ENCODE measurements at regions not wholly inside any gene's neighbourhood (a gene's known extent, or its start where the extent isn't known, plus 50 kb on each side); places are given as distances from the start of the nearest gene placed in this dataset.

GRCh38 chr1:98304888-98305287 is 356.6 kb upstream of the SNX7 start (continued):
- no peak for TF ChIP-seq AEBP2 (tag by site-specific recombination; IDR thresholded peaks at IDR 0.05; ENCODE audit: borderline replicate concordance)
- TF ChIP-seq ZNF324 (tag by site-specific recombination; IDR thresholded peaks at IDR 0.05) = no peak
- no peak for TF ChIP-seq ZNF600 (tag by site-specific recombination; IDR thresholded peaks at IDR 0.05)
- TF ChIP-seq ZNF146 (tag by site-specific recombination; IDR thresholded peaks at IDR 0.05) = no peak
- TF ChIP-seq ZNF354C (tag by site-specific recombination; IDR thresholded peaks at IDR 0.05; ENCODE audit: borderline replicate concordance, low read depth) = no peak

DNA sequence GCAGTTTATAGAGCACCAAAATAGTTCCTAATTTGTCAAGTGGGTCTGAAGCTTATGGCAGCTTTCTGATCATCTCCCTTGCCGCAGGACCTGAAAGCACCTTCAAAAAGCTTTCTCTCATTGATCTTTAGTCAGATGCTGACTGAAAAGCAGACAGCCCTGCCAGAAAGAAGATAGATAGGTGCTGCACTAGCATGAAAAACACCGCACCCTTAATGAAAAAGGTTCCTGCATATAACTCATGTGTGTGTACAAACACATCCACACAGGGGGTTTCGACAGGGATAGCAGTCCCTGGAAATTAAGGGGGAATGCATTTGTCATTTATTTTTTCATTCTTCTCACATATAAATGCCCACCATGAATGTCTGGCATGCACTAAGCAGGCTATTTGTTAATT is 361.7 kb upstream of the SNX7 start:
- H3K9me3 ChIP-seq (ENCODE audit: control insufficient read depth, insufficient read depth, low read depth, low read length) = no peaks in the 10 kb centered on the region
- H3K27ac ChIP-seq (ENCODE audit: extremely low read depth, low read depth, low read length) = no peak overlapping the region
- no peaks in the 10 kb centered on the region for H3K4me1 ChIP-seq (ENCODE audit: control insufficient read depth, insufficient read depth, low read length)
- TF ChIP-seq ZSCAN30 (tag by site-specific recombination; IDR thresholded peaks at IDR 0.05) (no peak), IKZF3 (tag by site-specific recombination; IDR thresholded peaks at IDR 0.05) (no peak), FEZF1 (tag by site-specific recombination; IDR thresholded peaks at IDR 0.05) (no peak), GLIS1 (tag by site-specific recombination; IDR thresholded peaks at IDR 0.05) (no peak), ZNF416 (tag by site-specific recombination; IDR thresholded peaks at IDR 0.05) (no peak), ZNF132 (tag by site-specific recombination; IDR thresholded peaks at IDR 0.05; ENCODE audit: borderline replicate concordance) (no peak), ZNF555 (tag by site-specific recombination; conservative IDR thresholded peaks at IDR 0.05) (no peak), ZNF169 (tag by site-specific recombination; IDR thresholded peaks at IDR 0.05) (no peak)
- H3K4me3 ChIP-seq (ENCODE audit: low read depth, low read length) = no peak overlapping the region
- ChIA-PET POLR2A (no interaction called here), CTCF (no interaction called here)
- no peaks in the 10 kb centered on the region for H3K36me3 ChIP-seq (ENCODE audit: control insufficient read depth in 2 of 2, insufficient read depth in 1 of 2, low read length in 2 of 2)

- POLR2A ChIA-PET = no interaction called here
- CTCF ChIA-PET = no interaction called here
- H3K36me3 ChIP-seq (ENCODE audit: control insufficient read depth in 2 of 2, insufficient read depth in 1 of 2, low read length in 2 of 2) = no peaks in the 10 kb centered on the region
- H3K4me1 ChIP-seq (ENCODE audit: control insufficient read depth, insufficient read depth, low read length) = no peaks in the 10 kb centered on the region
- TF ChIP-seq EGR2 (tag by site-specific recombination; IDR thresholded peaks at IDR 0.05; ENCODE audit: low read depth) = no peak
- no peak for TF ChIP-seq ZNF433 (tag by site-specific recombination; IDR thresholded peaks at IDR 0.05; ENCODE audit: low read depth)
- no peak for TF ChIP-seq ZNF174 (tag by site-specific recombination; IDR thresholded peaks at IDR 0.05)
- TF ChIP-seq ZNF558 (tag by site-specific recombination; IDR thresholded peaks at IDR 0.05) = no peak
- TF ChIP-seq ZNF48 (tag by site-specific recombination; IDR thresholded peaks at IDR 0.05) = no peak
- no peak for TF ChIP-seq BCL11A (tag by site-specific recombination; IDR thresholded peaks at IDR 0.05; ENCODE audit: low read depth)
- TF ChIP-seq KLF17 (tag by site-specific recombination; IDR thresholded peaks at IDR 0.05) = no peak
- no peak for TF ChIP-seq RBAK (tag by site-specific recombination; IDR thresholded peaks at IDR 0.05)
- no peak for TF ChIP-seq KLF1 (tag by site-specific recombination; IDR thresholded peaks at IDR 0.05)
- no peak for TF ChIP-seq ZNF266 (tag by site-specific recombination; IDR thresholded peaks at IDR 0.05; ENCODE audit: low read depth)
- TF ChIP-seq ZNF776 (tag by site-specific recombination; IDR thresholded peaks at IDR 0.05; ENCODE audit: borderline replicate concordance) = no peak
- no peak for TF ChIP-seq ZNF701 (tag by site-specific recombination; IDR thresholded peaks at IDR 0.05)
- no peak for TF ChIP-seq ZNF777 (tag by site-specific recombination; IDR thresholded peaks at IDR 0.05; ENCODE audit: borderline replicate concordance)
- TF ChIP-seq, protein P1, sequence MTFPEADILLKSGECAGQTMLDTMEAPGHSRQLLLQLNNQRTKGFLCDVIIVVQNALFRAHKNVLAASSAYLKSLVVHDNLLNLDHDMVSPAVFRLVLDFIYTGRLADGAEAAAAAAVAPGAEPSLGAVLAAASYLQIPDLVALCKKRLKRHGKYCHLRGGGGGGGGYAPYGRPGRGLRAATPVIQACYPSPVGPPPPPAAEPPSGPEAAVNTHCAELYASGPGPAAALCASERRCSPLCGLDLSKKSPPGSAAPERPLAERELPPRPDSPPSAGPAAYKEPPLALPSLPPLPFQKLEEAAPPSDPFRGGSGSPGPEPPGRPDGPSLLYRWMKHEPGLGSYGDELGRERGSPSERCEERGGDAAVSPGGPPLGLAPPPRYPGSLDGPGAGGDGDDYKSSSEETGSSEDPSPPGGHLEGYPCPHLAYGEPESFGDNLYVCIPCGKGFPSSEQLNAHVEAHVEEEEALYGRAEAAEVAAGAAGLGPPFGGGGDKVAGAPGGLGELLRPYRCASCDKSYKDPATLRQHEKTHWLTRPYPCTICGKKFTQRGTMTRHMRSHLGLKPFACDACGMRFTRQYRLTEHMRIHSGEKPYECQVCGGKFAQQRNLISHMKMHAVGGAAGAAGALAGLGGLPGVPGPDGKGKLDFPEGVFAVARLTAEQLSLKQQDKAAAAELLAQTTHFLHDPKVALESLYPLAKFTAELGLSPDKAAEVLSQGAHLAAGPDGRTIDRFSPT (tag by site-specific recombination; IDR thresholded peaks at IDR 0.05) = no peak
- no peak overlapping the region for H3K4me3 ChIP-seq (ENCODE audit: low read depth, low read length)
- H3K9me3 ChIP-seq (ENCODE audit: control insufficient read depth, insufficient read depth, low read depth, low read length) = no peaks in the 10 kb centered on the region
- H3K27ac ChIP-seq (ENCODE audit: extremely low read depth, low read depth, low read length) = no peak overlapping the region
Measured at GRCh38 chr1:98299313-98299712, 362.2 kb upstream of the SNX7 start.
